AG20443 (cell line): ENCODE measurements at regions not wholly inside any gene's neighbourhood (a gene's known extent, or its start where the extent isn't known, plus 50 kb on each side); places are given as distances from the start of the nearest gene placed in this dataset.

Experiments
- DNase-seq: peaks from one replicate; pipeline ENCODE4 v3.0.0; 2012; ENCODE audit warnings: low spot score, mixed read lengths

DNA sequence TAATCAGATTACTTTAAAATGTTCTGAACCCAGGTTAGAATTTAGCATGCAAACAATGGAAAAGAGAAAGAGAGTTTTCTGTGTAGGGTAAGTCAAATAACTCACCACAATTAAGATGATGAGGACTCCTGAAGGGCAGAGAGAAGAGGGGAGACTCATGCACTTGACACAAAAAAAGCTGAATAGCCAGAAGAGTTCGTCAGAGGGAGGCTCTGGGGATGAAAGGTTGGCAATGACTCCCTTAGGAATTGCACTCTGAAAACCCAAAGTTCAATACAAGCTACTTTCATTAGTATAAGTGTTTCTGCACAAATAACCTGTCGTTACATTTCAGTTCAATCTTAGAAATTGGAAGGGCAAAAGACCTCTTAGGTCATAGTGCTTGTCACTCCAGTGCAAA, 434.4 kb upstream of the PCDH9 start:
- no peak for DNase-seq

- DNase-seq = no peak
Measured at GRCh38 chr13:67662997-67663396, 432.9 kb upstream of the PCDH9 start.

DNA sequence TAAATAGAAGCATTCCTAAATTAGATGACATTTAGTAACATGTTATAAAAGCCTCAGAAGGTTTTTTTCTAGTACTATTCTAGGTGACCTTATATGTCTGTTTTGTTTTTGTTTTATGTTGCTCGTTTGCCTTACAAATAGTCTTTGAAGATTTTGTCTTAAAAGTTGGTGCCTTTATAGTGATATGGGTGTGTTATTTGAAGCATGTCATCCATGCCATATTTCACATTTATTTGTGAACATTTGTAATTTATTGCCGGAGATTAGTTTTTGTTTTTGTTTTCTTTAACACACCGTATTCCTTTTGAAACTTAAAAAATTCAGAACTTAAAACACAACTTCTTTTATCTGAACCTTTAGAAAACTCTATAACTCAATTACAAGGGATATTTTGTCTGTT, 422.8 kb upstream of the PCDH9 start:
- no peak for DNase-seq

DNA sequence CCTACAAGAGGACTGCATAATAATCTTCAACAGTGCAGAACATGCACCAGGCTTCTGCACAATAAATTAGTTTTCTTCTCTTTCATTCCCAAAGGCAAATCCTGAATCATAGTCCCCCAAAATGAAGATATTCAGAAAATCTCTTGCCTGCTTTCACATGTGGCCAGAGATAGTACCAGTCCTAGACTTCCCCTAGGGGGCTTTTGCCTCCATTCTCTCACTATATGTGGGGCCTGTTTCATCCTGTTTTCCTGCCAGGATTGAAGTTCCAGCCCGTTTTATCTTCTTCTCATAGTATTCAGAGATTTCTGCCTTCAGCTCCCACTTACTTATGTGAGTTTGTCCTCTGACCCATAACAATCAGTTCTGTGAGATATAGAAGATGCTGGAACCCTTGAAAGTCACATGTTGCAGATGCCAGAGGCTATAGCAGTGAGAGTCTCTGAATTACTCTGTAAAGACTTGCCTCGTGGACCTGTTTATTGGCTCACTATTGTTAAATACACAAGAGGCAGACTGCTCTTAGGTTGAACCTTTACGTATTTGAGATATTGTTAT, 421.9 kb upstream of the PCDH9 start:
- no peak for DNase-seq

GRCh38 chr13:67650471-67650870, 420.3 kb upstream of the PCDH9 start:
- DNase-seq = no peak

DNA sequence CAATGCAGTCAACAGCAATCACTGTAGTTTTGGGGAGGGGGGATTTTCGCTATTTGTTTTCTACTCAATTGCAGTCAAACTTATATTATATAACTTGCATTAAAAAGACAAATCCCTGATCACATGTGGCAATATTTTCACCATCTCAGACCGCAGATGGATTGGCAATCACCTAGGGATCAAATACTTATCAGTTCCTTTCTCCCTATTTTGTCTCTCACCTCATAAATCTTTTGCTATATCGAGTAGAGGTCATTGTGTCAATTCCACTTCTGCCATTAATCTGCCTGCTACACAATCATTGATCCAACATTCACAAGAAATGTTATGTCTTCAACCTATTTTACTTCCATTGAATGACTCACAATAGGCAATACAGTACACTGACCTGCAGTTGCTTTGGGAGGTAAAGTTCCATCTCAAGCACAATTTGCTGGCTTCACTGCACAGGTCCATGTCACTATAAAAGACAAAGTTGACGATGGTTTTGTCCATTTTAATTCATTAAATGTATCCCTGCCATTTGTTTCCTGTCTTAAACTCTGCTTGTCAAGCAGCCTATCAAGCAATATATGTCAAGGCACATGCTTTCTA, 415.8 kb upstream of the PCDH9 start:
- no peak for DNase-seq

DNA sequence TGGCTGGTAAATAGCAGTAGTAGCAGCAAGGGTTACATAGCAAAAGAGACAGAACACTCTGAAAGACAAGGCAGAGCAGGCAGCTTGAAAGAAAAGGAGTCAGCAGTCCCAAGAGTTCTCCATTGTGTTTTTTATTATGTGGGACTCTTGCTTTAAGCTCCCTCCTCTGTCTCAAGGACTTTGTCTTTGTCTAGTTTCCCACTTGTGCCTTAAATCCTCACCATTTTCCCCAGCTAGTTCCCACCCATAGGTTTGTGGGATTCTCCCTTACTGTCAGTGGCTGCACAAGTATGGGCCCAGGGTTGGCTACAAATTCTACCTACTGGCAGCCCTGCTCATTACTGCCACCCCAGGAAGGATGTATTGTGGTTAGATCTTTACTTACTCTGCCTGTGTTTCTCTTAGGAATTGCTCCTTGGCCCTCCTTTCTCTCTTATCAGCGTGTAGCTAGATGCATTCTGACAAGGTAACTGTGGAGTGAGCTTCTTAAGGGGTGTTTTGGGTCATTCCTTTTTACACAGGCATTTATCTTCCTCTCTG, 413.4 kb upstream of the PCDH9 start:
- DNase-seq = no peak

- DNase-seq = no peak
Measured at GRCh38 chr13:67642657-67643056, 412.5 kb upstream of the PCDH9 start.

DNA sequence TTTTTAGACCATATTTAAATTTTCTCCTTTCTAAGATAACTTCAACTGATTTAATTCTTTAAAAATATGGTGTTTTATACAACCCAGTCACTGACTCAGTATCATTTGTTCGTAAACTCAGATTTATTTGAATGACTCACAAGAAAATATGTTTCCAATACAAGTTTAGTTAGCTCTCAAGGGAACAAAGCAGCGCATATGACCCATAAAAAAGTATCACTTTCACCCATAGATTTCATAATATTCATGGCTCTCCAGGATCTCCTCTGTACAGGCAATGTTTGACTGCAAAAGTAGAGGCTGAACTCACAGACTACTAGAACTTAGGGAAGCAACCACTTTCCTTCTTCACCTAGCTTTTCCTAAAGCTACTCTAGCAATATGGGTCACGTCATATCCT, 405.6 kb upstream of the PCDH9 start:
- DNase-seq = no peak

DNA sequence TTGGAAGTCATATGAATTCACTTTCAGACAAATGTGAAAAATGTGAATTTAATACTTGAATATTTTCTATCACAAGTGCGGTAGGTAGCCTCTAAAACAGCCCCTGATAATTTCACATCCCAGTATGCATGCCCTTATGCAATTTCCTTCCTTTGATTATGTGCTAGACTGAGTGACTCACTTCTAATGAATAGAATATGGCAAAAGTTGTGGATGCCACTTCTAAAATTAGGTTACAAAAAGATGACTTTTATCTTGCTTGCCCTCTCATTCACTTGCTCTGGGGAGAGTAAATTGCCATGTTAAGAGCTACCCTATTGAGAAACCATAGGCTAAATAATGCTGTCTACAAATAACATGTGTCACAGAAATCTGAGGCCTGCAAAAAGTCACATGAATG, 402.5 kb upstream of the PCDH9 start:
- DNase-seq = no peak

GRCh38 chr13:67630640-67631039, 400.5 kb upstream of the PCDH9 start:
- no peak for DNase-seq

- DNase-seq = no peak
Measured at GRCh38 chr13:67623630-67624029, 393.5 kb upstream of the PCDH9 start.

- no peak for DNase-seq
Measured at GRCh38 chr13:67620665-67621064, 390.5 kb upstream of the PCDH9 start.

GRCh38 chr13:67619995-67620380, 389.9 kb upstream of the PCDH9 start:
- no peak for DNase-seq

- no peak for DNase-seq
Measured at GRCh38 chr13:67619351-67619994, 389.3 kb upstream of the PCDH9 start.

- DNase-seq = no peak
Measured at GRCh38 chr13:67614579-67614978, 384.4 kb upstream of the PCDH9 start.

GRCh38 chr13:67614013-67614412, 383.9 kb upstream of the PCDH9 start:
- no peak for DNase-seq

DNA sequence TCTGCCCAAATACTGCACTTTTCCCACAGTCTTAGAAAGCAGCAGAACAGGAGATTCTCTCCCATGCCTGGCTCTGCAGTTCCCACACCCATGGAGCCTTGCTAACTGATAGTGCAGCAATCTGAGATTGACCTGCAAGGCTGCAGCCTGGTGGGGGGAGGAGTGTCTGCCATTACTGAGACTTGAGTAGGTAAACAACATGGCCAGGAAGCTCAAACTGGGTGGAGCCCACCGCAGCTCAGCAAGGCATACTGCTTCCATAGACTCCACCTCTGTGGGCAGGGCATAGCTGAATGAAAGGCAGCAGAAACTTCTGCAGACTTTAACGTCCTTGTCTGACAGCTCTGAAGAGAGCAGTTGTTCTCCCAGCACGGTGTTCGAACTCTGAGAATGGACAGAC, 358.5 kb upstream of the PCDH9 start:
- no peak for DNase-seq

- DNase-seq = no peak
Measured at GRCh38 chr13:67577361-67577760, 347.2 kb upstream of the PCDH9 start.

GRCh38 chr13:67574320-67575233, 344.4 kb upstream of the PCDH9 start:
- DNase-seq = no peak

DNA sequence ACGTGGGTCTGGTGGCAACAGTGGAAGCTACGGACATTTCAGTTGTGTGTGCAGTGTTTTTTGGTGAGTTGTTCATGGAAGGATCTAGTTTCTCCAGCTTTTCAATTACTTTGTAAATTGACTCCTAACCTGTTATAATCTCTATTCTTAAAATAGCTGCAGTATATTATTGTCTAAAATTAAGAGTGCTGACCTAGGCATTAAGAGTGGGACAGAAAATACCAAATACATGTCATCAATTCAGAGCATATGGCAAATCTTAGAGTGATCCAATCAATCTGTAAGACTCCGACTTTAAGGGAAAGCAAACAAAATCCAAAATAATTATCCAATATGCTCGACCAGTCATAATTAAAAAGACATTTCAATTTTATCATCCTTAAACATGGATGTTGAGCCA, 338.1 kb upstream of the PCDH9 start:
- DNase-seq = no peak

DNA sequence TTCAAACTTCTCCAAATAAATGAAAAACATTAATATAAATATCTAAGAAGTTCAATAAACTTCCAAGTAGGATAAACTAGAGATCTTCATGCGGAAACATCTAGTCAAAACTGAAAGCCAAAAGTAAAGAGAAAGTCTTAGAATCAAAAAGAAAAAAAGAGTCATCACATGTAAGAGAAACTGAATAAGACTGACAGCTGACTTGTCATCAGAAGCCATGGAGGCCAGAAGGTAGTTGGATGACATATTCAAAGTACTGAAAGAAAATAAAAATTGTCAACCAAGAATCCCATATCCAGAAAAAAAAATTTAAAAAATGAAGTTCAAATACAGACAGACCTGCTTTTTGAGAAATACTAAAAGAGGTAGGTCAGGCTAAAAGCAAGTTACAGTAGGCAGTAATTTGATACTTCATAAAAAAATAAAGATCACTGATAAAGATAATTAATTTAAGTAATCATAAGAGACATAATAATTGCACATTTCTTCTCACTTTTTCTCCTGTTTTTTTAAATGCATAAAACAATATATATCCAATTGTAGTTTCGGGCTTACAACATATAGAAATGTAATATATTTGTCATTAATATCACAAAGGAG, 327.6 kb upstream of the PCDH9 start:
- no peak for DNase-seq
